Posterior cingulate gyrus (tissue), 11 donors: ENCODE measurements at regions not wholly inside any gene's neighbourhood (a gene's known extent, or its start where the extent isn't known, plus 50 kb on each side); places are given as distances from the start of the nearest gene placed in this dataset.
A peak's percentile ranks its signal among the peaks of the same experiment; 100 is the strongest.

Source experiments
- DNase-seq, 10 donors: peaks; one replicate each; pipeline versions ENCODE4 v3.0.0 to v3.0.0-alpha.2; 2020 to 2021; ENCODE audit warnings: mixed read lengths in 3 of 10
- intact Hi-C: fragments of 100-400 bp; cut with DNase I; formaldehyde crosslinking; loops from one replicate; pipeline ENCODE4 v1.15.1; 2023

DNA sequence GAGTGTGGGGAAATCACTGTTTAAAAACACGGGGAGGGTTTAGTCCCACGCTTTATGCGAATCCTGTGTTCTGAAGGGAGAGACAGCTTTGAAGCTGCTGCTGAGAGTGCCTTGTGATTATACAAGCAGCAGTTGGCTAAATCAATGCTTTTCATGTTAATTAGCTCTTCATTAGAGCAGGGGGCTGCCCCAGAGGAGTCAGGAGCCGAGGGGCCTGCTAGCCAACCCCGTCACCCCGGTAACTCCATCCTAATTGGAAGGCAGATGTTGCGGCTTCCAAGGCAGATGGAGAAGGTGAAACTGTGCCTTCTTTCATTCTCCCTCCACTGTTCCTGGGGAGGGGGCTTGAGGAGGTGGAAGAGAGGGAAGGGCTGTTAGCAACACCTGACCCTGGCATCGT is 92.4 kb upstream of the ANKRD34C start:
- DNase-seq = no peak
- intact Hi-C loops = no loop called here

DNA sequence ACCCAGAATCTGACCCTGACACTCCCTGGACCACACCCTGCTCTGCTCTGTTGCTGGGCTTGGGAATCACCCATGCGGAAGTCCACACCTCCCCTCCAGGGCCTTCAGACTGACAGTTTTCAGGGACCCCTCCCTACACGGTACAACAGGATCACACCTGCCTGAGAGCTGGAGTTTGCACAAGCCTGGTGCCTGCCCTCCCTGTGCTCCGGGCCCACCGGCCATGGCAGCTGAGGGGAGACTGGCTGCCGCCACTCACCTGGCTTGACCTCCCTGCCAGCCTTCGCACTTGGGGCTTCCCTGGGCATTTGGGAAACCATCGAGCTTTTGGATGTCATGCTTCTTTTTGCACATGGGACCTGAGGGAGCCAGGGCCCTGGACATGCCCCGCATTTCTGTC is 95.9 kb upstream of the ANKRD34C start:
- intact Hi-C loops = loop anchor here (10.0 kb wide), 2 partner anchors 102 to 272 kb away; no protein-coding TSS in a partner anchor
- DNase-seq = no peak

DNA sequence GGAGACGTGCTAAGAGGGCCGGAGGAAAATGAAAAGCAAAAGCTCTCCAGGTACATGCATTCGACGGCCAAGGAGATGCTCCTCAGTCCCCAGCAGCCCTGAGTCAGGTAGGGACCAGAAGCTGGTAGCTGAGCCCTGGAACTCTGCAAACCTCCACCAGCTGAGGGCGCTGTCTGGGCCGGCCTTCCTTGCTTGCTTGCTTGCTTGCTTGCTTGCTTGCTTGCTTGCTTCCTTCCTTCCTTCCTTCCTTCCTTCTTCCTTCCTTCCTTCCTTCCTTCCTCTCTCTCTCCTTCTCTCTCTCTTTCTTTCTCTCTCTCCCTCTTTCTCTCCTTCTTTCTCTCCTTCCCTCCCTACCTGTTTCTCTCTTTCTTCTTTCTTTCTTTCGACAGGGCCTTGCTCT is 94.6 kb upstream of the RASGRF1 start:
- intact Hi-C loops = loop anchor here (10.0 kb wide), 2 partner anchors 100 to 270 kb away; no protein-coding TSS in a partner anchor
- peak in 4 of 10 donors; percentile 19 to 89 (median 34) for DNase-seq

DNA sequence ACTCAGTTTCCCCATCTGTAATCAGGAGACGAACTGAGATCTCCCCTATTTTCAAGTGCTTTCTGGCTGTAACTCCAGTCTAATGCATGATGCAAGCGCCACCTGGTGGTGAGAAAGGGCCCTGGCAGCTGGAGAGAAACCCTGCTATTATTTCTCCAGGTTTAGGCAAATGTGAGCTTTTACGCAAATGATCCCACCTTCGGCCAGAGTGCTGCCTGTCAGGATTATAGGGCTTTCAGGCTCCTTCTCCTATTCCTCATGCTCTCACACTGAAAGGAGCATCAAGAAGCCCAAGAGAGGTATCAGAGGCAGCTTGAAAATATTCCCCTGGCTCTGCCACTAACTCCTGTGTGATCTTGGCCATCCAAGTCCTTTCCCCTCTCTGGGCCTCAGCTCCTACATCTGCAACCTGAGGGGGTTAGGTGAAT is 93.9 kb upstream of the RASGRF1 start:
- DNase-seq = peak; percentile 52 to 97 (median 85)
- intact Hi-C loops = loop anchor here (1.0 to 10.0 kb wide), 3 partner anchors 100 to 270 kb away; no protein-coding TSS in a partner anchor

DNA sequence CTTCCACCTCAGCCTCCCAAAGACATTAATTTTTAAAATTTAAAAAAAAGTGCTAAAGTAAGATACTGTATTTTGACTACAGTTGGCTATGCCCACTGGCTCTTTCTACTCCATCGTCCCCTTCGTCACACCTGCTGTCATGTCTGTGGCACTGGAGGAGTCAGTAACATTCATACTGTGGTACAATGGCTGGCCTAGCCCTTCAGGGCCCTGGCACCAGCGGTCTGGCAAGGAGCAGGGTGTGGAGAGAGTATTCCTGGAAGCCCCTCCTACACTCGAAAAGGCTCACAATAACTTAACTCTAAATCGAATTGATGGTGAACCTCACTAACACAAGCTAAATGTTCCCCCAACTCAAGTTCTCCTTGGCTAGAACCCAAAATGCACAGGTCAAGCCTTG is 89.7 kb upstream of the RASGRF1 start:
- no peak for DNase-seq
- intact Hi-C loops = loop anchor here (10.0 kb wide), 2 partner anchors 96 to 266 kb away; no protein-coding TSS in a partner anchor

DNA sequence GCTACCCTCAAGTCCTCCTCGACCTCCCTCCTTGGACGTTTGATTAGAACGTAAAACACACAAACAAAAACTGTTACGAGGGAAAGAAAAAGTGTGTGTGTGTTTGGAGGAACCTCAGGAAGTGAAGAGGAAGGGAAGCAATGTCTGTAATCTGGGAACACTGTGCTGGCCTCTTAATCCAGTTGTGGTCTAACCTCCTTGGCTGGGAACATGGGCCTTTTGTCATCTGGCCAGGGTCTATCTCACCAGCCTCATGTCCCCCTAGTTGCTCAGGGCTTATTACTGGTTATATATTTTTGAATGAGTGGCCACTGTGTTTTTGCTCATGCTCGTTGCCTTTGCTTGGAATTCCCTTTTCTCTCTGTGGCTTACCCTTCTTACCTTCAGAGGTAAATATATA is 89.0 kb upstream of the RASGRF1 start:
- intact Hi-C loops = no loop called here
- no peak for DNase-seq

DNA sequence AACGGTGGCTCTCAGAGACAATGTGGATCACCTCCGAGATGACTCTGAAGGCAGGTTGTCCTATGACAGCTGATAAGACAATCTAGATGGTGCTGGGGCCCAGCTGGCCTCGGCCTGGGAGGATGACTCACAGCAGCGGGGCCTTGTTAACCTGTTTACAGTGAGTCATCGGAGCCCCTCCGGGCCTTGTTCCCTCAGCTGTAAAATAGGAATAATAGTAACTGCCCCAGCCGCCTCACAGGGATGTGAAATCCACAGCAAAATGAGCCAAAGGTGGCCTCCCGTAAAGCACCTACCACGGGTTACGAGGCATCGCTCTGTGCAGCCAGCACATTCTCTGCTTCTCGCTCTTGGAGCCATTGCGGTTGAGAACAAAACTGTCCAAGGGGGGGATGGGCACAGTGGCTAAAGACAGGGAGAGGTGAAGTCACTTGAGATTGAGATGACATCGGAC is 88.6 kb upstream of the RASGRF1 start:
- DNase-seq = no peak
- intact Hi-C loops = no loop called here

DNA sequence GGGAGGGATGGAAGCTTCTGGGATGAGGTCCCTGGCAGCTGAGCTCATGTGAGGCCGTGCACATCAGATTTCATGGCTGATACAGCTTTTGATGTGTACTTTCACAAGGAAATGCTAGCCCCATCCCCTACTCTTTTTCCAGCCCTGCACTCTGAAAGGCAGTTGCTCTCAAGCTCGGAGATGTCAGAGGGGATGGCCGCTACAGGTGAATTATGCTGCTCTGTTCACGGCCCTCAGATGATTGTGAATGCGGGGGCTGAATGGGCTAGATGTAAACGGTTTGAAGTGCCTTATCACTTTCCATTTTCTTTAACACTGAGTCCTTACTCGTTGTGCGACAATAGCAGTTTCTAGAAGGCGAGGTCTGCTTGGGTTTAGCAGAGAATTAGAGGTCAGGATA is 88.0 kb upstream of the RASGRF1 start:
- no peak for DNase-seq
- intact Hi-C loops = no loop called here

DNA sequence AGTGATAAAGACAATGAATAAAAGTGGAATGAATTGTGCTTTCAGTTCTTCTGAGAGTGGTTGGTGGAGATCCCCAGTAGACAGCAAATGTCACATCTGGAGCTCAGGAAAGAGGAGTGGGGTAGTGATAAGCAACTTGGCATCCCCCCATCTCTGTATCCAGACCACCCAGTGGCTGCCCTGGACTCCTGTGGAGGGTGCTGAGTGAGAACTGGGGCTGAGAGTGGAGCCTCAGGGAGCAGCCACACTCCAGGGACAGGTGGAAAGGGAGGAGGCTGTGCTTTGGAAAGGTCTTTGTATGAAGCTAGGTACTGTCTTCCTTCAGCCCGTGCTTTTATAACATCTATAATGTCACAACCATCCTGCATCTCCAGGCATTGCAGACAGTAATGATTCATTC is 85.6 kb upstream of the RASGRF1 start:
- intact Hi-C loops = no loop called here
- DNase-seq = no peak

DNA sequence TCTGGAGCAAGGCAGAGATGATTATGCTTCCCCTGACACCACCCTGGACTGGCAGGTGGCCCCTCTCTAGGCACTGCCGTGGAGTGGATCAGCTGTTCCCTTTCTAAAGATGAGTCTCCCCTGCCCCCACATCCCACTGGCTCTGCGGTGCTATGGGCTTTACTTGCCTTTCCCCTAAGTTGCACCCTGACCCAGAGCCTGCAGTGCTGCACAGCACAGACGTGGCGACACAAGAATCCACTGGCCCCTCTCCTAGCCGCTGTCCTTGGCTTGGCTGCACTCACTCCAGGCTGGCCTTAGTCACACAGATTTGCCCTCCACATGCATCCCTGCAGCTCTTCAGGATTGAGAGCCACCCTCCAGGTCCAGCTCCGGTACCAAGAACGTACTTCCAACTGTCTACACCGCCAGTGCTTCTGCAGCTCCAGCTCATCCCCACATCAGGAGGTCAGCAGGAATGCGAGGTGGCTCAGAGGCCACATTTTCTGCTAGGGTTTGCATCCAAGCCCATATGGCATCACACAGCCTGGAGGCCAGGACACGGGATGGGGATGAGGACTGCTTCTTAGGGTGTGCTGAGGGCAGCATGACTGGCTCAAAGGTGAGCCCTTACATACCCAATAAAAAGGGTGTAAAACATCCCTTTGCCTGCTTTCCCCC is 82.4 kb upstream of the RASGRF1 start:
- intact Hi-C loops = no loop called here
- DNase-seq = no peak

DNA sequence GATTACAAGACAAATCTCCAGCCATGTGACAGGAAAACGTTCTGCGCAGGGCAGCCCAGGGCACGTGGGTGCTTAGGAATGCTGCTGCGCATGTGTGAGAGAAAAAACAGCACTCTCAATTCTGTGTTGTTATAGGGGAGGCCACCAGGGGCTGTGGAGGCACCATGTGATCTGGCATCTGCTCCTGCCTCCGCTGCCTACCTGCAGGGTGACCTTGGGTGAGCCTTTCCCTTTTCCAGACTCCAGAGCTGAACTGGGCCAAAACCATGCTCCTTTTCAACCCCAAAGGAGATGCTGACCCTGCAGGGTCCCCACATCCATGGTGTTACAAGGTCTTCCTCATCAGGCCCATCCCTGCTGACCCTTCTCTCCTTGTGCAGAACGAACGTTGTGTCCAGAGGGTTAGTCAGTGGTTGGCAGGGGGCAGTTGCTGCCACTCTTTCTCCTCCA is 81.5 kb upstream of the RASGRF1 start:
- intact Hi-C loops = no loop called here
- no peak for DNase-seq

DNA sequence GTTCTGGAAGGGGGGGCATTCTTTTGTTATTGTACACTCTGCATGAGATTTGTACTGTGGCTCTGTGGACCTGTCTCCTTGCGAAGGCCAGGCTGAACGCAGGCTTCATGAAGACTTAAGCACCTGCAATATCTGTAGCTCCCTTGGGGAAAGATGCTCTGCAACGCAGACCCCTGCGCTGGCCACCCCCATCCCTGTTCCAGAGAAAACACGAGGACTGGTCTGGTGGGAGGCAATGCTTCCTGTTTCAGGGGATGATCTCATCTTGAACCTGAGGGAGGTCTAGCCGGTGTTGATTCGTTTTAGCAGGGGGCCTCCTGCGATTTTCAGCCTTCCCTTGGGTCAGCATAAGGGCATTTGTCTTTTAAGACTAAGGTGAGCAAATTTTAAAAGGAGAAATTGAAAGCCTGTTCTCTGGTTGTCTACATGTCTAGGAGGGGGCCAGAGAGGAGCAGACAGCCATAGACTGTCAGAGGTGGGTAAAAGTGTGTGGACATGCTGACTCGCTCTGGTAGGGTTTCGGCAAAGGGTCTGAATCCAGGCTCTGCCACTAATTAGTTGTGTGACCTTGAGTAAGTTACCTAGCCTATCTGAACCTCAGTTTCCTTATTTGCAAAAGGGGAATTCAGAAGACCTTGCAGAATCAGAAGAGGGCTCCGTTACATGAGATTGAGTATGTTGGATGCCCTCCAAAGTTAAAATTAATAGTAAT is 80.9 kb upstream of the RASGRF1 start:
- DNase-seq = no peak
- intact Hi-C loops = no loop called here

DNA sequence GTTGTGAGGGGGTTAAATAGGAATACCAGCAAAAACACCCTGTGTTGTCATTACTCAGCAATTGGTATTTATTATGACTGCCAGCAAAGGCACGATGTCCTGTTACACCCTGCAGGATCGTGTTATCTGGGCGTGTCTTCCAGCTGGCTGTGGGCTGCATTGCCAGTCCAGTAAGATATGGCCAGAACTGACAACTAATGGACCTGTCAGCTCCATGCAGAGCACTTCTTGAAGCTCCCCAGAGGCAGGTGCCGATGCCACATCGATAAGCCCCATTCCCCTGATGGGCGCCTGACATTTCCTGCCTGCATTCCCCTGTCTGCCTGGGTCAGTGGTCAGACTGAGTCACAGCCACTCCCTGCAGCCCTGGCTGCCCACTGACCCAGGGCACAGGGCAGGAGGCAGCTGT is 79.7 kb upstream of the RASGRF1 start:
- intact Hi-C loops = no loop called here
- DNase-seq = no peak

DNA sequence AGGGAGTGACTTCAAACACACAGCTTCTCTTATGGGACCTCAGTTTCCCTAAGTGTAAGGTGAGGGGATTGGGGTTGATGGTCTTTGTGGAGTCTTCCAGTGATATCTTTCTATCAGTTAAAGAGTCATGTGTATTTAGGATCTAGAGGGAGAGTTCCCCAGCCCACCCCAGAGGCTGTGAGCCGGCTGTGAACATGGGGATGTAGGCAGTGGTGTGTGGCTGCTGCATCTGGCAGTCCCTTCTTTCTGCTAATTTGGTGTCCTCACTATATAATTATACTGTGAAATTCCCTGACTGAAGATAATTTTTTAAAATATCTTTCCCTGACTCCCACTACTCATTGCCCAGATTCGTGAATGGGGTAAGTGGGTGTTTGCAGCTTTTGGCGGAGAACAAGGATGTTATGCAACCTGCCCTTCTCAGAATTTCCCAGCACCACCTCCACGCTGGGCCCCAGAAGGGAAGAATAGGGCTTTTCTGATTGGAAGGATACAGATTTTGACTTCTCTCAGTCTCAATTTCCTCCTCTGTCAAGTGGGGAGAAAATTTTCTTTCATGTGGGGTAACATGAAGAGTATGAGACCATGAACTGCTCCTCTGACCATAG is 79.0 kb upstream of the RASGRF1 start:
- peak in 5 of 10 donors; percentile 31 to 89 (median 56) for DNase-seq
- intact Hi-C loops = no loop called here

DNA sequence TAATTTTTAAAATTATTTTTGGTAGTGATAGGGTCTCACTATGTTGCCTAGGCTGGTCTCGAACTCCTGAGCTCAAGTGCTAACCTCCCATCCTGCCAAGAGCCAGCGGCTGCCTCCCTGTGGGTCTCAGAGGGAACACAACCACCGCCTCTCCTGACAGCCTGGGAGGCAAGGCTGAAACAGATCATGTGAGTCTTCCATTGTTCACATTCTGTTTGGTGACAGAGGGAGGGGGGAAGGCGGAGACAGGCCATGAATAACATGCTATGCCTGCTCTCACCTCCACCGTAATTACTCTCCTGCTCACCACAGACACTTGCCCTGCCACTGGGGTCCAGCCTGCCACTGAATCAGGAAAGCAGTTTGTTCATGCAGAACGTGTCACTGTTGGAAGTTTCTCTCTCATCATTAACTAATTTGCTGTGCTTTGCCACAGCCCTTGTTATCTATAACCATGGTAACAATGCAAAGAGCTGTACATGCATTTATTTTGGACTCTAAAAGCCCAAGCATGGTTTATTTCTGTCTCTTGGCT is 78.4 kb upstream of the RASGRF1 start:
- intact Hi-C loops = no loop called here
- peak in 9 of 10 donors; percentile 26 to 94 (median 55) for DNase-seq

DNA sequence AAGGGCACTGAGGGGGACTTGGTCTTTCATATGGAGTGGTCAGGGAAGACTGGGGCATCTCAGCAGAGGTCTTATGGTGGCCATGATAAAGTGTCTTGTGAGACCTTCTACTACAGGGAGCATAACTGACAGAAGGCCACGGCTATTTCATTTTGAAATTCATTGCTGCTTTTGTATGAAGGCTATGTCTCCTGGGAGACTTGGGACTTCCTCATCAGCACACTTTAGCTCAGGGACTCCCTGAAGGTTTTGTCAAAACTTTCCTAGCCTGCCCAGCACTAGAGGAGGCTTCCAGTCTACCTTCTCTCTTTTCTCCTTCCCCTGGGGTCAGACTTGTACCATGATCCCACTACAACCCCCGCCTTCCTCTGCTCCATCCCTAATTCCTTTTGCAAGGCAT is 77.2 kb upstream of the RASGRF1 start:
- no peak for DNase-seq
- intact Hi-C loops = no loop called here

DNA sequence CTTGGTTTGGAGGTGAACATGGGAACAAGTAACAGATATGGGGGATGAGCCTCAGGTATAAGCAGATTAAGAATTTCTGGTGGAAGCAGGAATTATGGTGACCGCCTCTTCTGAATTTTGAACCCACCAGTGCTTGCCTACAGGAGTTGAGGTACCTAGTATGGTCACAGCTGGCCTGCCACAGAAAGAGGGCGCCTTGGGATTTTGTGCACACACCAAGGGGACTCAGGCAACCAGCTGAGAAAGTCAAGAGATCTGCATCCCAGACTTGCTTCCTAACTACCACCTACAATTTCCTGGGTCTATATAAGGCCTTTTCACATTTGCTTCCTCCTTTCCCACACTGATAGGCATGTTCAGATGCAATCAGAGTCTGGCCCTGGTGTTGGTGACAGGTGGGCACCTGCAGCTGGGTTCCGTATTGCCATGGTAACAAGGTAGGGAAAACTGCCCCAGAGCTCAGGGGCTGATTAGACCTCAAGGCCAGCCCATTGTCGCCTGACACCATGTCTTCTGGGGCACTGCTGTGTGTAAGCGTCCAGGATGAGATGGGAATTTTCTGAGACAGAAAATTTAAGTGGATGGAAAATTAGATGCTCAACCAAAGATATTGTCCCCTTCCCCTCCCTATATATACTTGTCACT is 75.9 kb upstream of the RASGRF1 start:
- DNase-seq = no peak
- intact Hi-C loops = no loop called here

DNA sequence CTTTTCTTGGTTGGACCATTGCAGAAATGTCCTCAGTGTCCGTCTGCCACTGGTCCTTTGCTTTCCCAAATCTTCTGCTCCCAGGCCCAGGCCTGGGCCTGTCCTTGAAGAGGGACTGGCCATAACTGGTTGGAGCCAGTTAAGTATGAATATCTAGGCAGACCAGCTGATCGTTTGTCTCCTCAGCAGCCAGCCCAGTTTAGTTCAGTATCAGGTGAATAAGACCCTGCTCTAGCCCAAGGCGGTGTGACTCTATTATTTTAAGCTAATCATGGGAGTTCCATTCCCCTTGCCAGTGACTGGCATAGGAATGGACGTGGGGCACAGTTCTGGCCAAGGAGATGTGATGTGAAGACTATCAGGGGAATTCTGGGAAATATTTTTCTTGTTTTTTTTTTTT is 73.9 kb upstream of the RASGRF1 start:
- intact Hi-C loops = no loop called here
- DNase-seq = no peak

DNA sequence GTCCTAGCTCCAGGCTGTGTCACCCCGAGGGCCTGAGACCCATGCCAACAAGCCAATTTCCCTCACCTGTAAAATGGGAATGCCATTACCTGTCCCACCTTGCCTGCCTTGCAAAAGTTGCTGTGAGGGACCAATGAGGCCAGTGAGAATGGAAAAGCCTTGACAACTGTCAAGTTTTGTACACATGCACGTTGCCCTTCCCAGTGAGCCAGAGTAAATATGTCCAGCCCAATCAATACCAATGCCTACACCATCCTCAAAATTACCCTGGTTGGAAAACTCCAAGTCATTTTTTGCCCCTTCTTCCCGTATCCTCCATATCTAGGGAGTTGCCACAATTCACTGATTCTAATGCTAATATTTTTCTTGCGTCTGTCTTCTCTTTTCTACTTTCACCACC is 73.5 kb upstream of the RASGRF1 start:
- no peak for DNase-seq
- intact Hi-C loops = no loop called here

DNA sequence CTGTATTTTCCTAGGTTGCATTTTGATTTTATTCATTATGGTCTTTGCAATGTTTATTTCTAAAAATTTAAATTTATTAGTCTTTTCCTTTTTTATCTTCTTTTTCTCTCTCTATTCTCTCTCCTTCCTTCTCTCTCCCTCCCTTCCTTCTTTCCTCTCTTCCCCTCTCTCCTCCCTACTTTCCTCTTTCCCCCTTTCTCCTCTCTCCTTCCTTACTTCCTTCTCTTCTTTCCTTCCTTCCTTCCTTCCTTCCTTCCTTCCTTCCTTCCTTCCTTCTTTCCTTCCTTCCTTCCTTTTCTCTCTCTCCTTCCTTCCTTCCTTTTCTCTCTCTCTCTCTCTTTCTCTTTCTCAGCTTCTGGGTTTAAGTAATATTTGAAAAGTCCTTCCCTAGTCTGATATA is 72.8 kb upstream of the RASGRF1 start:
- intact Hi-C loops = no loop called here
- DNase-seq = no peak
